Ishikawa (cell line): ENCODE measurements at regions not wholly inside any gene's neighbourhood (a gene's known extent, or its start where the extent isn't known, plus 50 kb on each side); places are given as distances from the start of the nearest gene placed in this dataset.

Source experiments
- TEAD4 ChIP-seq: IDR thresholded peaks from 2 replicates; pipeline ENCODE4 v1.6.1; 2012
- ZBTB7A ChIP-seq: IDR thresholded peaks from 2 replicates; pipeline ENCODE4 v1.6.1; 2012; ENCODE audit warnings: low read depth

DNA sequence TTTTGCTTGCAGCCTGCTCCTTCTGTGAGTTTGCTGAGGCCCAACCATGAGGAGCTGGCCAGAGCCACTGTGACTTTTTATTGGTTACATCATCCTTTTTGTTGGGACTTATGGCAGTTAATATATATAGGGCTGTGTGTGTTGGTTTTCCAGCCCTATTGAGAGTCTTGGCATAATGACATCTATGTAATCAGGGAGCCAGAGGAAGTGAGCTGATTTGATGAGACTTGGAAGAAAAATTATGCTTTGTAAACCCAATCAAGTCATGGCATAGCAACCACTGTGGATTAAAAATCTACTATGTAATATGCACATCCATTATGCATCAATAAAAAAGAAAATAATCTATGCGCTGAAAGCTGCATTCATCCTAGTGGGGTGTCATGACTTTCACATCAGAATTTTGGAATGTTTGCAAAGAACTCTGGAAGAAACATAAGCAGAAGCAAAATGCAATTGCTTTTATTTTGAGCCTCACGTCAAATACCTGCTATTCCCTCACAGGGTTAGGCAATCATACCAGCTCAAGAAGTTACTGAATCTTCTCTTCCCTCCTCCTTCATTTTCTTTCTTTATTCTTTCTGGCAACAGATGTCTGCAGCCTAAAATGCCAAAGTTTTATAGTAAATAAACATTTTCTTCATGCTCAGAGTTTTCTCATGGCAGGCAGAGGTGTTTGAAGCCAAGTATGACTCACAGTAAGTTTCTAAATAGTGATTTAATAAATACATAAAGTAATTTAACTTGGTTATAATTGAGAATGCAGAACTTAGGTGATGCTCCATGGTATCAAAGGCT, 308.5 kb downstream of the KCNS3 start:
- TF ChIP-seq ZBTB7A (no peak), TEAD4 (no peak)
